ENCODE measurements at regions not wholly inside any gene's neighbourhood (a gene's known extent, or its start where the extent isn't known, plus 50 kb on each side); places are given as distances from the start of the nearest gene placed in this dataset.
"Not testable (repeated sequence)": the region's sequence is repeated elsewhere in the genome, so short reads cannot be mapped to it uniquely, and the experiment has no call there.

DNA sequence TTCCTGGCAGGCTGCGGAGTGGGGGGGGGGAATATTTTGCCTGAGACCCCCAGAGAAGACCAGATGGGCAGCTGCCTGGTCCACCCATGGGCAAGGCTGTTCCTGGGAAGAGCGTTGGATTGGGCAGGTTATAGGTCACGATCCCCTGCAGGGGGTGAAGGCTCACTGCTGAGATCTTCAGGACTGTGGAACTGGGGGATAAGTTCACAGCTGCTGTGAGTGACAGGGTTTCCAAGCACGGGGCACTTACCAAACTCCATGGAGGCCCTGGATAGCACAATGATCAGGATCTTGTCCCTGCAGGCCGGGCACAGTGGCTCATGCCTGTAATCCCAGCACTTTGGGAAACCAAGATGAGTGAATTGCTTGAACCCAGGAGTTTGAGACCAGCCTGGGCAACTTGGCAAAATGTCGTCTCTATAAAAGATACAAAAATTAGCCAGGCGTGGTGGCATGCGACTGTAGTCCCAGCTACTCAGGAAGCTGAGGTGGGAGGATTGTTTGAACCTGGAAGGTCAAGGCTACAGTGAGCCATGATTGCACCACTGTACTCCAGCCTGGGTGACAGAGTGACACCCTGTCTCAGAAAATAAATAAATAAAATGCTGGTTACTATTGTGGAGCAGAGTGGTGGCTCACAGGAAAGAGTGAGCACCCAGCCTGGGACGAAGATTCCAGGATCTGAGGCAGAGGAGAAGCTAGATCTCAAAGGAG is 68.0 kb upstream of the HELT start:
- no peak for DNase-seq

- no peak for DNase-seq
These were observed 67.4 kb upstream of the HELT start for GRCh38 chr4:184950926-184951325.

- DNase-seq, result no peak
These were observed 66.6 kb upstream of the HELT start for GRCh38 chr4:184951668-184952160.

GRCh38 chr4:184952522-184952921 is 65.8 kb upstream of the HELT start:
- no peak for DNase-seq

DNA sequence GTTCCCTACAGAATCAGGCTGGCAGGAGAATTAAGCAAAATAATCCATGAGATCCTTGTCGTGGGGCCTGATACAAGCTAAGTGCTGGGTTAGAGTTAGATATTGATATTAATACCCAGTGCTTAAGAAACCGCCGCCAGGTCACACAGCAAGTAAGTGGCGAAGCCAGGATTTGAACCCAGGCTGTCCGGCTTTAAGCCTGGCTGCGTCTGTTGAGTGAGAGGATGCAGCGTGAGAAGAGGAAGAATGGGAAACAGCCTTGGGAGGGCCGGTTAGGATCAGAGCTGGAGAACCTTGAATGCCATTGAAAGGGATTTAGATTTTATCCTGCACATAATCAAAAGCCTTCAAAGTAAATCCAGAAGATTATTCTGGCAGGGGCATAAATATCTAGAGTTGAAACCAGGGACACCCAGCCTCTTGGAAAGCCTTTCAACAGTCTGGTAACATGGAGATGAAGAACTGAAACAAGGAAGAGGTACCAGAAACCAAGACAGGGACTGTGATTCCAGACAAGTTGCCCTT is 64.8 kb upstream of the HELT start:
- DNase-seq, result no peak

- DNase-seq, result no peak
These were observed 64.3 kb upstream of the HELT start for GRCh38 chr4:184953971-184954370.

GRCh38 chr4:184954482-184954881 is 63.8 kb upstream of the HELT start:
- DNase-seq, result no peak

- DNase-seq, result no peak
These were observed 63.2 kb upstream of the HELT start for GRCh38 chr4:184955116-184955515.

DNA sequence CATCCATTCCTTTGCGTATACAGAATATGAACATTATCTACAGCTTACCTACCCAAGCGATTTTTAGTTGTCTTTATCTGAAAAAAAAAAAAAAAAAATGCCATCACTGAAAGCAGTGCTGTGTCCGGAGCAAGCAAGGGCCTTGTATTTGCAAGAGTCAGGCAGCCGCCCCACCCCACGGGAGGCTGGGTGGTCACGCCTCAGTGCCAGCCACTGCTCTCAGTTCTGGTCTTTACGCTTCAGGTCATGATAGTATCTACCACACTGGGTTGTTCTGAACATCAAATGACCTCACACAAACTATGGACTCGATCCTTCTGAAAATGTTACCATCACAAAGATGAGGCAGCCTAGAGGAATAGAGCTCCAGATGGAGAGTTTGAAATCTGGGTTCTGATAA is 62.7 kb upstream of the HELT start:
- DNase-seq, result no peak

DNA sequence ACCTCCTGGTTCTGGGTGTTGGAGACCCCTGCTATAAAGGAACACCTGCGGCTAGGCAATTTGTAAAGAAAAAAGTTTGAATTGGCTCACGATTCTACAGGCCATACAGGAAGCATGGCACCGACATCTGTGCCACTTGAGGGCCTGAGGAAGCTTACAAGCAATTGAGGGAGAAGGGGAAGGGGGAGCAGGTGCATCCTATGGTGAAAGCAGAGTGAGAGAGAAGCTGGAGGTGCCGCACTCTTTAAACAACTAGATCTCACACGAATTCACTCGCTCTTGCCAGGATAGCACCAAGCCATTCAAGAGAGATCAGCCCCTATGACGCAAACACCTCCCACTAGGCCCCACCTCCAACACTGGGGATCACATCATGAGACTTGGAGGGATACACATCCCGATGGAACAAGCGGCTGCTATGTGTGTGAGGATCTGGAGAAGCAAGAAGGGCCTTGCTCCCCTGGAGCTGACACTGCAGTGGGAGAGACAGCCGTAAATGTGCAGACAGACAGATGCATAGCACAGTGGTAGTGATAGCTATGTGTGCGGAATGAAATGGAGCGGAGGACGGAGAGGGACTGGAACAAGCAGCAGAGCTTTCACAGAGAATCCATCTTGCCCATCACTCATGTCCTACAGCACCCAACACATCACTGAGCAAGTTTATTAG is 60.7 kb upstream of the HELT start:
- no peak for DNase-seq

- no peak for DNase-seq
These were observed 60.0 kb upstream of the HELT start for GRCh38 chr4:184958127-184958922.

- no peak for DNase-seq
These were observed 59.4 kb upstream of the HELT start for GRCh38 chr4:184958923-184959210.

DNA sequence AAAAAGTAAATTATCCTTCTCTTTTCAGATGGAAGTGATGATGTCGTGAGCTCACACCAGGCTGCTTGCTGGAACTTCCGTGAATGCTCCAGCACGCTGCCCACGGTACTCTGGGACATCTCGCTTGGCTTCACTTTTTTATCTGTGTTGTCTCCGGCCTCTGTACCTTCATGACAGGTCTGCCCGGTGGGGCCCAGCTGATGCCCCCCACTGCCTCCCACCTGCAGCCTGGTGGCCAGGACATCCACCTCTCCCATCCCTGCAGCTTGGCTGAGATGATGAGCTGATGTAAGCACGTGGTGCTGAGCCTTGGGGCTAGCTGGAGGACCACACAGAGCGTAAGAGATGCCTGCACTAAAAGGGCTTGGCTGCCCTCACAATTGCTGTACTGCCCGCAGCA is 59.0 kb upstream of the HELT start:
- DNase-seq, result no peak

GRCh38 chr4:184959786-184960185 is 58.5 kb upstream of the HELT start:
- DNase-seq, result no peak

GRCh38 chr4:184960505-184960971 is 57.8 kb upstream of the HELT start:
- DNase-seq, result no peak

- DNase-seq, result no peak
These were observed 56.6 kb upstream of the HELT start for GRCh38 chr4:184961660-184962059.

GRCh38 chr4:184962125-184962638 is 56.1 kb upstream of the HELT start:
- DNase-seq, result no peak

- not testable (repeated sequence) for DNase-seq
These were observed 52.9 kb upstream of the HELT start for GRCh38 chr4:184965230-184966050.

DNA sequence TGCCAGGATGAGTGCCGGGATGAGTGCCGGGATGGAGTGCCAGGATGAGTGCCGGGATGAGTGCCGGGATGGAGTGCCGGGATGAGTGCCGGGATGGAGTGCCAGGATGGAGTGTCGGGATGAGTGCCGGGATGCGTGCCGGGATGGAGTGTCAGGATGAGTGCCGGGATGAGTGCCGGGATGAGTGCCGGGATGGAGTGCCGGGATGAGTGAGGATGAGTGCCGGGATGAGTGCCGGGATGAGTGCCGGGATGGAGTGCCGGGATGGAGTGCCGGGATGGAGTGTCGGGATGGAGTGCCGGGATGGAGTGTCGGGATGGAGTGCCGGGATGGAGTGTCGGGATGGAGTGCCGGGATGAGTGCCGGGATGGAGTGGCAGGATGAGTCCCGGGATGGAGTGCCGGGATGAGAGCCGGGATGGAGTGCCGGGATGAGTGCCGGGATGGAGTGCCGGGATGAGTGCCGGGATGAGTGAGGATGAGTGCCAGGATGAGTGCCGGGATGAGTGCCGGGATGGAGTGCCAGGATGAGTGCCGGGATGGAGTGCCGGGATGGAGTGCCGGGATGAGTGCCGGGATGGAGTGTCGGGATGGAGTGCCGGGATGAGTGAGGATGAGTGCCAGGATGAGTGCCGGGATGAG is 52.1 kb upstream of the HELT start:
- not testable (repeated sequence) for DNase-seq

DNA sequence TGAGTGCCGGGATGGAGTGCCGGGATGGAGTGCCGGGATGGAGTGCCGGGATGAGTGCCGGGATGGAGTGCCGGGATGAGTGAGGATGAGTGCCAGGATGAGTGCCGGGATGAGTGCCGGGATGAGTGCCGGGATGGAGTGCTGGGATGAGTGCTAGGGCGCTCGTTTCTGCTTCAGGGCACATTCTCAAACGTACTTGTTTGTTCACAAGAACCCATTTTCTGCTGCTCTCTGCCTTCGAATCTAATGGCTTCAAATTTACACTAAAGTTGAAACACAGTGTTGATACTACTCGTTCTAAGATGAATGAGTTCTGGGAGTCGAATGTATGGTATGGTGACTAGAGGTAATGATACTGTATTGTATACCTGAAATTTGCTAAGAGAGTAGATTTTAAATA is 50.6 kb upstream of the HELT start:
- DNase-seq, result not testable (repeated sequence)

- DNase-seq, result no peak
These were observed 49.9 kb upstream of the HELT start for GRCh38 chr4:184968366-184968765.

All from CD4-positive, alpha-beta T cell treated with Interleukin-4 for 4 hours (primary cell).